MCF 10A (cell line): ENCODE measurements at regions not wholly inside any gene's neighbourhood (a gene's known extent, or its start where the extent isn't known, plus 50 kb on each side); places are given as distances from the start of the nearest gene placed in this dataset.

Source experiments
- BruUV-seq: library from RNA; stranded (reverse); fragments of 400-500 nt; replicated peaks from 2 replicates; lab custom pipeline; 2021; lab: Mats Ljungman, UMichigan
- CTCF ChIA-PET: fragments of 300-600 bp; sonication (Branson Sonifier 250); formaldehyde crosslinking; extraction: SDS; loops from one replicate; lab custom pipeline; 2021; ENCODE audit warnings: antibody characterized with exemption, inconsistent platforms; lab: Yijun Ruan, JAX
- POLR2A ChIA-PET: fragments of 300-600, 350-650 bp; sonication (Branson Sonifier 250); formaldehyde crosslinking; extraction: SDS; loops from one replicate; lab custom pipeline; 2020; ENCODE audit warnings: antibody characterized with exemption, inconsistent platforms; lab: Yijun Ruan, JAX
- DNase-seq: peaks from one replicate; pipeline ENCODE4 v3.0.0-alpha.2; 2018; ENCODE audit not compliant: unreplicated experiment
- H3K27ac Mint-ChIP-seq: one replicate; pipeline ENCODE4 v1.8.0; 2022; ENCODE audit warnings: mild to moderate bottlenecking, low read depth, mixed read lengths; ENCODE audit not compliant: unreplicated experiment
- H3K27me3 Mint-ChIP-seq: one replicate; pipeline ENCODE4 v1.8.0; 2022; ENCODE audit warnings: mixed read lengths; ENCODE audit not compliant: insufficient read depth, unreplicated experiment
- H3K36me3 Mint-ChIP-seq: one replicate; pipeline ENCODE4 v1.8.0; 2022; ENCODE audit warnings: mild to moderate bottlenecking, moderate library complexity, mixed read lengths; ENCODE audit not compliant: insufficient read depth, unreplicated experiment
- H3K4me1 Mint-ChIP-seq: one replicate; pipeline ENCODE4 v1.8.0; 2022; ENCODE audit warnings: mixed read lengths; ENCODE audit not compliant: insufficient read depth, unreplicated experiment
- H3K4me3 Mint-ChIP-seq: one replicate; pipeline ENCODE4 v1.8.0; 2022; ENCODE audit warnings: mild to moderate bottlenecking, moderate library complexity, mixed read lengths; ENCODE audit not compliant: unreplicated experiment
- H3K9me3 Mint-ChIP-seq: one replicate; pipeline ENCODE4 v1.8.0; 2022; ENCODE audit warnings: mixed read lengths; ENCODE audit not compliant: unreplicated experiment
- CTCF ChIP-seq: fragments of 200-600 bp; IDR thresholded peaks from one replicate; pipeline ENCODE4 v1.8.0; 2022; ENCODE audit warnings: antibody characterized with exemption, mild to moderate bottlenecking; ENCODE audit not compliant: unreplicated experiment
- intact Hi-C: fragments of 100-400 bp; cut with micrococcal nuclease; formaldehyde crosslinking; loops from 2 replicates; pipeline ENCODE4 v1.14.1; 2022

GRCh38 chr6:113629256-113629655 lies 227.9 kb upstream of the MARCKS start:
- H3K4me1 Mint-ChIP-seq, result peaks cover 15% of the 10 kb centered on the region
- CTCF ChIA-PET, result interaction anchor here (0.6 to 1.1 kb wide), 6 partner anchors 8 to 780 kb away, joined by 3 read pairs; no protein-coding TSS in a partner anchor
- H3K36me3 Mint-ChIP-seq, result no peaks in the 10 kb centered on the region
- intact Hi-C loops, result no loop called here
- H3K9me3 Mint-ChIP-seq, result no peaks in the 10 kb centered on the region
- peak overlapping the region; percentile 98 for H3K27ac Mint-ChIP-seq
- no peaks in the 10 kb centered on the region for H3K27me3 Mint-ChIP-seq
- POLR2A ChIA-PET, result interaction anchor here (0.5 to 6.6 kb wide), 4 partner anchors 16 to 230 kb away, joined by 3 to 58 read pairs (median 22); no protein-coding TSS in a partner anchor
- no peak overlapping the region for H3K4me3 Mint-ChIP-seq
- no peak for DNase-seq
- TF ChIP-seq CTCF, result no peak
- BruUV-seq, result no TSS peak

GRCh38 chr6:113629975-113630737 lies 227.0 kb upstream of the MARCKS start:
- peak; percentile 69 for DNase-seq
- H3K36me3 Mint-ChIP-seq, result no peaks in the 10 kb centered on the region
- no peaks in the 10 kb centered on the region for H3K27me3 Mint-ChIP-seq
- H3K4me3 Mint-ChIP-seq, result peak overlapping the region; percentile 6
- H3K9me3 Mint-ChIP-seq, result no peaks in the 10 kb centered on the region
- no peak for TF ChIP-seq CTCF
- H3K4me1 Mint-ChIP-seq, result peaks cover 24% of the 10 kb centered on the region
- no TSS peak for BruUV-seq
- peak overlapping the region; percentile 98 for H3K27ac Mint-ChIP-seq
- ChIA-PET POLR2A (interaction anchor here (0.7 to 6.6 kb wide), 10 partner anchors 10 to 229 kb away, joined by 3 to 58 read pairs (median 4); no protein-coding TSS in a partner anchor), CTCF (interaction anchor here (0.9 to 3.2 kb wide), 4 partner anchors 9 to 229 kb away, joined by 3 to 12 read pairs (median 3); no protein-coding TSS in a partner anchor)
- intact Hi-C loops, result loop anchor here (2.0 to 5.0 kb wide), 2 partner anchors 15 to 62 kb away; no protein-coding TSS in a partner anchor

GRCh38 chr6:113630738-113631535 lies 226.2 kb upstream of the MARCKS start:
- no TSS peak for BruUV-seq
- POLR2A ChIA-PET, result interaction anchor here (0.7 to 6.6 kb wide), 14 partner anchors 11 to 315 kb away, joined by 3 to 58 read pairs (median 4); no protein-coding TSS in a partner anchor
- CTCF ChIA-PET, result interaction anchor here (0.7 to 3.2 kb wide), 3 partner anchors 132 to 248 kb away, joined by 3 to 12 read pairs (median 4); no protein-coding TSS in a partner anchor
- intact Hi-C loops, result loop anchor here (2.0 to 5.0 kb wide), 2 partner anchors 14 to 61 kb away; no protein-coding TSS in a partner anchor
- Mint-ChIP-seq H3K27me3 (no peaks in the 10 kb centered on the region), H3K27ac (peak overlapping the region; percentile 98), H3K4me1 (peaks cover 29% of the 10 kb centered on the region), H3K9me3 (no peaks in the 10 kb centered on the region), H3K4me3 (peak overlapping the region; percentile 24), H3K36me3 (no peaks in the 10 kb centered on the region)
- peak; percentile 52 for DNase-seq
- no peak for TF ChIP-seq CTCF
